ENCODE measurements at regions not wholly inside any gene's neighbourhood (a gene's known extent, or its start where the extent isn't known, plus 50 kb on each side); places are given as distances from the start of the nearest gene placed in this dataset.
A peak's percentile ranks its signal among the peaks of the same experiment; 100 is the strongest.

DNA sequence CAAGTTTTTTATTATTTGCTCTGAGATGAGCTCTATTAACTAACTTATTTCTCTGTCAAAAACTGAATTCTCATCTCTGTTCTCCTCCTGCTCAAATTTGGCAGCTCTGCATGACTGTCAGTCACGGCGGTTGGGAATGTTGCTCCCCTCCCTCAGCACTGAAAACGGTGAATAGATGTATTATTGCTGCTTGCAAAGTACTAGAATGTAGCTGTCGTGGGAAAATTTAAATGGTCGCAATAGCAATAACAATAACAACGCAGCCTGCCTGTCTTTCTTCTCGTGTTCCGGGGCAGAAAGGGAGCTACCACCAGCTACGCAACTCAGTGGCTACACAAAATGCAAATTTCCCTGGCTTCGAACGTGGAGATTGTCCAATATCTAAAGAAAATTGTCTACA, 125.6 kb upstream of the FRY start:
- ChIA-PET POLR2A (interaction anchor here (0.5 kb wide), 1 partner anchor 21 kb away, joined by 4 read pairs; no protein-coding TSS in a partner anchor), CTCF (interaction anchor here (1.0 to 1.7 kb wide), 4 partner anchors 80 to 675 kb away, joined by 3 to 5 read pairs (median 4); no protein-coding TSS in a partner anchor)
- H3K27me3 ChIP-seq (ENCODE audit: control insufficient read depth, insufficient read depth, low read length) = no peaks in the 10 kb centered on the region
- no peak overlapping the region for H3K4me3 ChIP-seq (ENCODE audit: low read depth, low read length)
- no peak for DNase-seq (ENCODE audit: low read depth)
- TF ChIP-seq, protein P1, sequence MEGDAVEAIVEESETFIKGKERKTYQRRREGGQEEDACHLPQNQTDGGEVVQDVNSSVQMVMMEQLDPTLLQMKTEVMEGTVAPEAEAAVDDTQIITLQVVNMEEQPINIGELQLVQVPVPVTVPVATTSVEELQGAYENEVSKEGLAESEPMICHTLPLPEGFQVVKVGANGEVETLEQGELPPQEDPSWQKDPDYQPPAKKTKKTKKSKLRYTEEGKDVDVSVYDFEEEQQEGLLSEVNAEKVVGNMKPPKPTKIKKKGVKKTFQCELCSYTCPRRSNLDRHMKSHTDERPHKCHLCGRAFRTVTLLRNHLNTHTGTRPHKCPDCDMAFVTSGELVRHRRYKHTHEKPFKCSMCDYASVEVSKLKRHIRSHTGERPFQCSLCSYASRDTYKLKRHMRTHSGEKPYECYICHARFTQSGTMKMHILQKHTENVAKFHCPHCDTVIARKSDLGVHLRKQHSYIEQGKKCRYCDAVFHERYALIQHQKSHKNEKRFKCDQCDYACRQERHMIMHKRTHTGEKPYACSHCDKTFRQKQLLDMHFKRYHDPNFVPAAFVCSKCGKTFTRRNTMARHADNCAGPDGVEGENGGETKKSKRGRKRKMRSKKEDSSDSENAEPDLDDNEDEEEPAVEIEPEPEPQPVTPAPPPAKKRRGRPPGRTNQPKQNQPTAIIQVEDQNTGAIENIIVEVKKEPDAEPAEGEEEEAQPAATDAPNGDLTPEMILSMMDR (IDR thresholded peaks at IDR 0.05; ENCODE audit: insufficient read depth, low read depth, low read length) = no peak
- H3K36me3 ChIP-seq (ENCODE audit: control insufficient read depth, insufficient read depth, low read length) = no peaks in the 10 kb centered on the region

DNA sequence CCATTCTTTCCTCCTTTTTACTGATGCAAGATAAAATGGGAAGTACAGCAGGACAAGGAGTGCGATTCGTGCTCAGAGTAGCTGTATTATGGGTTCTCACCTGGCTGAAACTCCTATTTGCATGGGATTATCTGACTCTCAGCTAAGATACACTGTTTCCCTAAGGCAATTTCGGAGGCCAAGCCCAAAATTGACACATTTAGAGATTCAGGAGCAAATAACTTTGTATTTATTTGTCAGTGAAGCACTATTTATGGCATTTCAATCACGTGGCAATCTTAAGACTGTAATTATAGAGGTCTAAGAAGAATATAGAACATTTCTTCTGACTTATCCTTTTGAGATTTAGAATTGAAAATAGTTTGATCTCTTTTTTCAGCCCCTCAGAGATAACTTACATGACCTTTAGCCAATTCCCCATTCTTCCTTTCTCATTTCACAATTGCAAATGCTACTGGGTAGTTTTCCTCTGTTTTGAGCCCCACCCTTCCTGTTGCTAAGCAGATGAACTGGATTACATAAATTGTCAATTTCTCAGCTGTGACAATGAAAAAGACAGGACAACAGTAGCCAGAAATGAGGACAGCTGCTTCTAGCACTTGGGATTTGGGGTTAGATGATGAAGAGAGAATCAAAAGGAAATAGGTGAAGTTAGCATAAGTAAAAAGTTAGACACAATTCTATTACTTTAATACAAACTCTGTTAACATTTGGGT, 122.7 kb upstream of the FRY start:
- ChIA-PET POLR2A (no interaction called here), CTCF (interaction anchor here (0.8 to 3.9 kb wide), 21 partner anchors 10 to 672 kb away, joined by 3 to 50 read pairs (median 7); partner anchors contain the start of genes BRCA2 and ZAR1L)
- no peak for DNase-seq (ENCODE audit: low read depth)
- H3K36me3 ChIP-seq (ENCODE audit: control insufficient read depth, insufficient read depth, low read length) = no peaks in the 10 kb centered on the region
- TF ChIP-seq, protein P1 (IDR thresholded peaks at IDR 0.05; ENCODE audit: insufficient read depth, low read depth, low read length) = no peak
- H3K4me3 ChIP-seq (ENCODE audit: low read depth, low read length) = no peak overlapping the region
- H3K27me3 ChIP-seq (ENCODE audit: control insufficient read depth, insufficient read depth, low read length) = no peaks in the 10 kb centered on the region

DNA sequence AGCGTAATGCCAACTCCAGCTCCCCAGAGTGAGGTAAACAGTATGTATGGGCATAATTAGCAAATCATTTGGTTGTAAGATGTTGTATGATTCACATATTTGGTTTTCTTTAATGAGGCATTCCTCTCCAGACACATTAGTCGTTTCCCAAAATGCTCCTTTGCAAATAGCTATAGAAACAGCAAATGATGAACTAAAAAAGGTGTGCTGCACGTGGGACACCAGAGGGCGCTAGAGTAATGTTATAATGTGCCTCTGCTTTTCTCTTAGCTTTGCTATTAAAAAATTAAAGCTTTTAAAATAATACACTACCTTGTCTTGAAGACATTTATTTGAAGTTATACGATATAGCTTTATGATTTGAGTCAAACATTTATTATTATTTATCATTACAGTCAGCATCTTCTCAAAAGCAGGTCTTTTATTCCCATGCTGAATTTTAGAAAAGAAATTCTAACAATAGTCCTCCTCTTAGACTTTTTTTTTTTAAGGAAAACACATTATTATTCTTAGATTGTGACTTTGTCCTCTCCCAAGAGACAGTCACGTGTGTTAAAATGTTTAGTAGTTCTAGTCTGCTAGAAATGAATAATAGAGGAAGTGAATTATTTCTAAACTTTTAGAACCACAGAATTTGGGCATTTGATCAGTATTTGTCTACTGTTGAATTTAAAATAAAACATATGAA, 121.6 kb upstream of the FRY start:
- Histone ChIP-seq H3K36me3 (ENCODE audit: control insufficient read depth, insufficient read depth, low read length) (no peaks in the 10 kb centered on the region), H3K4me3 (ENCODE audit: low read depth, low read length) (no peak overlapping the region), H3K27me3 (ENCODE audit: control insufficient read depth, insufficient read depth, low read length) (no peaks in the 10 kb centered on the region)
- POLR2A ChIA-PET = interaction anchor here (0.5 kb wide), 2 partner anchors 476 to 629 kb away, joined by 3 read pairs; partner anchors contain the start of gene N4BP2L2
- TF ChIP-seq, protein P1 (IDR thresholded peaks at IDR 0.05; ENCODE audit: insufficient read depth, low read depth, low read length) = peak; percentile 81
- no peak for DNase-seq (ENCODE audit: low read depth)
- CTCF ChIA-PET = interaction anchor here (0.5 to 3.9 kb wide), 43 partner anchors 9 to 730 kb away, joined by 3 to 50 read pairs (median 4); partner anchors contain the start of genes BRCA2 and ZAR1L

DNA sequence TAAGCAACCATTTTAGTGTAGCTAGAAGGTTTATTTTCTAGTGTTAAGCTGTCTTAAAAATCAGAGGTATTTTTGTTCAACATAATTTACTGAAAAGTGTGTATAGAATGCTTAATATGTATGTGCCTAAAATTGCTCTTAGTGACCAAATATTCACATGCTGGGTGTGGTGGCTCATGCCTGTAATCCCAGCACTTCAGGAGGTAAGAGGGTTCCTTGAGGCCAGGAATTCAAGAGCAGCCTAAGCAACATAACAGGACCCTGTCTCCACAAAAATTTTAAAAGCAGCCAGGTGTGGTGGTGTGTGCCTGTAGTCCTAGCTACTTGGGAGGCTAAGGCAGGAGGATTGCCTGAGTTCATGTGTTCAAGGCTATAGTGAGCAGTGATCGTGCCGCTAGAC, 120.9 kb upstream of the FRY start:
- ChIA-PET CTCF (interaction anchor here (0.6 to 3.9 kb wide), 32 partner anchors 8 to 729 kb away, joined by 3 to 50 read pairs (median 4); partner anchors contain the start of genes BRCA2 and ZAR1L), POLR2A (no interaction called here)
- no peak overlapping the region for H3K4me3 ChIP-seq (ENCODE audit: low read depth, low read length)
- no peaks in the 10 kb centered on the region for H3K27me3 ChIP-seq (ENCODE audit: control insufficient read depth, insufficient read depth, low read length)
- H3K36me3 ChIP-seq (ENCODE audit: control insufficient read depth, insufficient read depth, low read length) = no peaks in the 10 kb centered on the region
- TF ChIP-seq, protein P1 (IDR thresholded peaks at IDR 0.05; ENCODE audit: insufficient read depth, low read depth, low read length) = no peak
- no peak for DNase-seq (ENCODE audit: low read depth)

Measured in BJ (cell line).